HEK293 (cell line): ENCODE measurements at regions not wholly inside any gene's neighbourhood (a gene's known extent, or its start where the extent isn't known, plus 50 kb on each side); places are given as distances from the start of the nearest gene placed in this dataset.

Experiments
- CTCF ChIA-PET: fragments of 350-600 bp; formaldehyde crosslinking; extraction: SDS; loops from one replicate; lab custom pipeline; 2021; ENCODE audit warnings: antibody characterized with exemption; lab: Yijun Ruan, JAX
- POLR2A ChIA-PET: fragments of 300-600 bp; formaldehyde crosslinking; extraction: SDS; loops from one replicate; lab custom pipeline; 2020; ENCODE audit warnings: antibody characterized with exemption, inconsistent platforms; lab: Yijun Ruan, JAX
- H3K27ac ChIP-seq: fragments of 200-500 bp; sonication (Bioruptor generic); 2 replicates; pipeline ENCODE4 v1.5.1; 2014; ENCODE audit warnings: low read depth, low read length, control low read depth, inconsistent platforms; ENCODE audit errors: extremely low read depth
- H3K36me3 ChIP-seq, 2 experiments: fragments of 200-500 bp in 1 of 2; sonication (Bioruptor generic) in 1 of 2; 1 replicate in 1 of 2; 2 replicates in 1 of 2; pipeline ENCODE4 v1.5.1; 2014 to 2017; ENCODE audit warnings: inconsistent platforms in 2 of 2, low read length in 2 of 2; ENCODE audit not compliant: control insufficient read depth in 2 of 2, insufficient read depth in 1 of 2
- H3K4me1 ChIP-seq: fragments of 200-500 bp; sonication (Bioruptor generic); 2 replicates; pipeline ENCODE4 v1.5.1; 2014; ENCODE audit warnings: mild to moderate bottlenecking, low read length, inconsistent platforms; ENCODE audit not compliant: control insufficient read depth, insufficient read depth
- H3K4me3 ChIP-seq: 2 replicates; pipeline ENCODE4 v1.5.1; 2011; ENCODE audit warnings: low read depth, mild to moderate bottlenecking, control low read depth, low read length, moderate library complexity
- H3K9me3 ChIP-seq: fragments of 200-500 bp; sonication (Bioruptor generic); 2 replicates; pipeline ENCODE4 v1.5.1; 2014; ENCODE audit warnings: low read depth, low read length, inconsistent platforms; ENCODE audit not compliant: control insufficient read depth, insufficient read depth
- GFI1B ChIP-seq: fragments of 450-650 bp; formaldehyde crosslinking; IDR thresholded peaks from 2 replicates; pipeline ENCODE4 v1.5.1; 2016; ENCODE audit warnings: missing biosample characterization, missing genetic modification characterization
- HOXC10 ChIP-seq: sonication (generic); formaldehyde crosslinking; IDR thresholded peaks from 2 replicates; pipeline ENCODE4 v1.8.1; 2023; ENCODE audit warnings: mild to moderate bottlenecking, missing genetic modification reagents
- MEIS1 ChIP-seq: sonication (generic); formaldehyde crosslinking; IDR thresholded peaks from 2 replicates; pipeline ENCODE4 v1.8.1; 2022; ENCODE audit warnings: missing genetic modification reagents, mild to moderate bottlenecking, borderline replicate concordance
- PRDM2 ChIP-seq: fragments of 450-650 bp; formaldehyde crosslinking; IDR thresholded peaks from 2 replicates; pipeline ENCODE4 v1.5.1; 2016; ENCODE audit warnings: missing biosample characterization, missing genetic modification characterization, borderline replicate concordance
- REPIN1 ChIP-seq: fragments of 450-650 bp; formaldehyde crosslinking; IDR thresholded peaks from 2 replicates; pipeline ENCODE4 v1.5.1; 2017; ENCODE audit warnings: missing biosample characterization, missing genetic modification characterization, low read depth
- TRIM28 ChIP-seq: IDR thresholded peaks from 2 replicates; pipeline ENCODE4 v1.6.1; 2011; ENCODE audit warnings: low read length, control low read depth, borderline replicate concordance
- YY1 ChIP-seq: fragments of 450-650 bp; formaldehyde crosslinking; IDR thresholded peaks from 2 replicates; pipeline ENCODE4 v1.5.1; 2018; ENCODE audit warnings: missing biosample characterization, missing genetic modification characterization
- ZNF221 ChIP-seq: fragments of 450-650 bp; formaldehyde crosslinking; IDR thresholded peaks from 2 replicates; pipeline ENCODE4 v1.5.1; 2017; ENCODE audit warnings: missing biosample characterization, missing genetic modification characterization, borderline replicate concordance
- ZNF23 ChIP-seq: fragments of 450-650 bp; formaldehyde crosslinking; IDR thresholded peaks from 2 replicates; pipeline ENCODE4 v1.5.1; 2016; ENCODE audit warnings: missing biosample characterization, missing genetic modification characterization, borderline replicate concordance
- ZNF366 ChIP-seq: fragments of 450-650 bp; formaldehyde crosslinking; conservative IDR thresholded peaks from 2 replicates; pipeline ENCODE4 v1.5.1; 2016; ENCODE audit warnings: missing biosample characterization, missing genetic modification characterization
- ZNF394 ChIP-seq: fragments of 450-650 bp; formaldehyde crosslinking; IDR thresholded peaks from 2 replicates; pipeline ENCODE4 v1.5.1; 2016; ENCODE audit warnings: missing biosample characterization, missing genetic modification characterization, mild to moderate bottlenecking, moderate library complexity, borderline replicate concordance
- ZNF398 ChIP-seq: fragments of 450-650 bp; formaldehyde crosslinking; IDR thresholded peaks from 2 replicates; pipeline ENCODE4 v1.5.1; 2017; ENCODE audit warnings: missing biosample characterization, missing genetic modification characterization
- ZNF514 ChIP-seq: fragments of 450-650 bp; formaldehyde crosslinking; IDR thresholded peaks from 2 replicates; pipeline ENCODE4 v1.5.1; 2016; ENCODE audit warnings: missing biosample characterization, missing genetic modification characterization
- ZNF530 ChIP-seq: fragments of 450-650 bp; formaldehyde crosslinking; IDR thresholded peaks from 2 replicates; pipeline ENCODE4 v1.5.1; 2016; ENCODE audit warnings: low read depth, missing biosample characterization, missing genetic modification characterization
- ZNF544 ChIP-seq: fragments of 450-650 bp; formaldehyde crosslinking; IDR thresholded peaks from 2 replicates; pipeline ENCODE4 v1.5.0; 2017; ENCODE audit warnings: missing biosample characterization, missing genetic modification characterization
- ZNF548 ChIP-seq: fragments of 450-650 bp; formaldehyde crosslinking; IDR thresholded peaks from 2 replicates; pipeline ENCODE4 v1.5.1; 2016; ENCODE audit warnings: missing biosample characterization, missing genetic modification characterization
- ZNF558 ChIP-seq: fragments of 450-650 bp; formaldehyde crosslinking; IDR thresholded peaks from 2 replicates; pipeline ENCODE4 v1.5.1; 2016; ENCODE audit warnings: missing biosample characterization, missing genetic modification characterization
- ZNF560 ChIP-seq: fragments of 450-650 bp; formaldehyde crosslinking; IDR thresholded peaks from 2 replicates; pipeline ENCODE4 v1.5.1; 2017; ENCODE audit warnings: missing biosample characterization, missing genetic modification characterization, borderline replicate concordance
- ZNF624 ChIP-seq: fragments of 450-650 bp; formaldehyde crosslinking; IDR thresholded peaks from 2 replicates; pipeline ENCODE4 v1.5.1; 2017; ENCODE audit warnings: missing biosample characterization, missing genetic modification characterization
- ZNF639 ChIP-seq: fragments of 450-650 bp; formaldehyde crosslinking; IDR thresholded peaks from 2 replicates; pipeline ENCODE4 v1.5.1; 2016; ENCODE audit warnings: missing biosample characterization, missing genetic modification characterization
- ZNF747 ChIP-seq: fragments of 450-650 bp; formaldehyde crosslinking; IDR thresholded peaks from 2 replicates; pipeline ENCODE4 v1.5.1; 2016; ENCODE audit warnings: missing biosample characterization, missing genetic modification characterization
- ZNF843 ChIP-seq: fragments of 450-650 bp; formaldehyde crosslinking; IDR thresholded peaks from 2 replicates; pipeline ENCODE4 v1.5.1; 2016; ENCODE audit warnings: missing biosample characterization, missing genetic modification characterization

- Histone ChIP-seq H3K4me3 (no peak overlapping the region), H3K9me3 (no peaks in the 10 kb centered on the region), H3K4me1 (no peaks in the 10 kb centered on the region)
- CTCF ChIA-PET: no interaction called here
- no peak for TF ChIP-seq PRDM2
- TF ChIP-seq ZNF23 (tag by site-specific recombination): no peak
- no peak for TF ChIP-seq ZNF530 (tag by site-specific recombination)
- TF ChIP-seq ZNF514 (tag by site-specific recombination): no peak
- no peak for TF ChIP-seq ZNF366 (tag by site-specific recombination)
- no peak for TF ChIP-seq ZNF624 (tag by site-specific recombination)
- no peak for TF ChIP-seq GFI1B (tag by site-specific recombination)
- TF ChIP-seq HOXC10 (CRISPR knock-in tag): no peak
- TF ChIP-seq MEIS1 (CRISPR knock-in tag): no peak
- no peak for TF ChIP-seq ZNF560 (tag by site-specific recombination)
- no peak for TF ChIP-seq ZNF398
- no peak for TF ChIP-seq ZNF639 (tag by site-specific recombination)
- no peak for TF ChIP-seq ZNF843 (tag by site-specific recombination)
- TF ChIP-seq TRIM28: no peak
- TF ChIP-seq YY1 (tag by site-specific recombination): no peak
- no peak for TF ChIP-seq ZNF558 (tag by site-specific recombination)
- no peak for TF ChIP-seq ZNF544 (tag by site-specific recombination)
- no peak for TF ChIP-seq ZNF747 (tag by site-specific recombination)
- TF ChIP-seq, all 188 proteins: peak for 0
- Histone ChIP-seq H3K36me3 (no peaks in the 10 kb centered on the region), H3K27ac (no peak overlapping the region)
- POLR2A ChIA-PET: no interaction called here
Observed at GRCh38 chr10:91124016-91124415, 96.4 kb upstream of the PCGF5 start.

- no peak overlapping the region for H3K27ac ChIP-seq
- H3K36me3 ChIP-seq: no peaks in the 10 kb centered on the region
- CTCF ChIA-PET: no interaction called here
- no peaks in the 10 kb centered on the region for H3K9me3 ChIP-seq
- H3K4me3 ChIP-seq: no peak overlapping the region
- POLR2A ChIA-PET: interaction anchor here (0.6 kb wide), 1 partner anchor 38 kb away, joined by 4 read pairs; no protein-coding TSS in a partner anchor
- H3K4me1 ChIP-seq: no peaks in the 10 kb centered on the region
- TF ChIP-seq REPIN1 (no peak), ZNF548 (tag by site-specific recombination) (no peak), ZNF394 (no peak), PRDM2 (no peak), ZNF221 (tag by site-specific recombination) (no peak)
Observed at GRCh38 chr10:91126471-91126870, 94.0 kb upstream of the PCGF5 start.
